GM23338 (cell line): ENCODE measurements at regions not wholly inside any gene's neighbourhood (a gene's known extent, or its start where the extent isn't known, plus 50 kb on each side); places are given as distances from the start of the nearest gene placed in this dataset.
A peak's percentile ranks its signal among the peaks of the same experiment; 100 is the strongest.

ENCODE experiments used
- ATAC-seq: fragments of 200-7000 bp; cut with Tn5 transposase; 3 replicates; pipeline ENCODE4 v1.9.1; 2020
- DNase-seq: peaks from one replicate; pipeline ENCODE4 v3.0.0-alpha.2; 2015; ENCODE audit warnings: low spot score
- H2AFZ ChIP-seq: fragments of 200-600 bp; sonication (generic); 2 replicates; pipeline ENCODE4 v1.8.0; 2016; ENCODE audit warnings: antibody characterized with exemption, mild to moderate bottlenecking, moderate library complexity
- H3F3A ChIP-seq: fragments of 200-600 bp; sonication (generic); replicated peaks from 2 replicates; pipeline ENCODE4 v1.8.0; 2017; ENCODE audit warnings: antibody characterized with exemption, mixed run types, low read depth
- H3K27ac ChIP-seq: fragments of 200-600 bp; sonication (generic); 2 replicates; pipeline ENCODE4 v1.6.1; 2016; ENCODE audit warnings: low read depth
- H3K27me3 ChIP-seq: fragments of 200-600 bp; sonication (generic); 2 replicates; pipeline ENCODE4 v1.8.0; 2016; ENCODE audit warnings: mild to moderate bottlenecking, mixed run types, moderate library complexity; ENCODE audit not compliant: insufficient read depth
- H3K36me3 ChIP-seq: fragments of 200-600 bp; sonication (generic); 2 replicates; pipeline ENCODE4 v1.8.0; 2016; ENCODE audit warnings: mild to moderate bottlenecking; ENCODE audit not compliant: insufficient read depth
- H3K4me1 ChIP-seq: fragments of 200-600 bp; sonication (generic); 2 replicates; pipeline ENCODE4 v1.8.0; 2016; ENCODE audit warnings: mild to moderate bottlenecking, moderate library complexity; ENCODE audit not compliant: insufficient read depth
- H3K4me2 ChIP-seq: fragments of 200-600 bp; sonication (generic); 2 replicates; pipeline ENCODE4 v1.7.1; 2017; ENCODE audit warnings: mixed run types
- H3K4me3 ChIP-seq: fragments of 200-600 bp; sonication (generic); 2 replicates; pipeline ENCODE4 v1.6.1; 2016; ENCODE audit warnings: mixed run types
- H3K79me2 ChIP-seq: fragments of 200-600 bp; sonication (generic); replicated peaks from 2 replicates; pipeline ENCODE4 v1.8.0; 2017; ENCODE audit warnings: mild to moderate bottlenecking; ENCODE audit not compliant: insufficient read depth
- H3K9me2 ChIP-seq: fragments of 200-600 bp; sonication (generic); 2 replicates; pipeline ENCODE4 v1.8.0; 2017; ENCODE audit not compliant: insufficient read depth
- H4K20me1 ChIP-seq: fragments of 200-600 bp; sonication (generic); replicated peaks from 2 replicates; pipeline ENCODE4 v1.8.0; 2017; ENCODE audit warnings: mild to moderate bottlenecking; ENCODE audit not compliant: insufficient read depth
- H3K27ac Mint-ChIP-seq: 2 replicates; pipeline ENCODE4 v1.8.0; 2020; ENCODE audit warnings: inconsistent platforms, mild to moderate bottlenecking, moderate library complexity, mixed read lengths
- H3K27me3 Mint-ChIP-seq: 3 replicates; pipeline ENCODE4 v1.8.0; 2022; ENCODE audit warnings: low read depth, mild to moderate bottlenecking, moderate library complexity, mixed read lengths, inconsistent platforms; ENCODE audit not compliant: insufficient read depth, poor library complexity
- H3K36me3 Mint-ChIP-seq: 3 replicates; pipeline ENCODE4 v1.8.0; 2021; ENCODE audit warnings: low read depth, mild to moderate bottlenecking, inconsistent platforms, moderate library complexity, mixed read lengths
- H3K4me1 Mint-ChIP-seq: 3 replicates; pipeline ENCODE4 v1.8.0; 2020; ENCODE audit warnings: mild to moderate bottlenecking, inconsistent platforms, mixed read lengths
- H3K4me3 Mint-ChIP-seq: 3 replicates; pipeline ENCODE4 v1.8.0; 2021; ENCODE audit warnings: moderate library complexity, mild to moderate bottlenecking, inconsistent platforms, mixed read lengths
- H3K9me3 Mint-ChIP-seq: 3 replicates; pipeline ENCODE4 v1.8.0; 2020; ENCODE audit warnings: moderate library complexity, mild to moderate bottlenecking, inconsistent platforms, mixed read lengths
- EZH2 ChIP-seq: fragments of 200-600 bp; sonication (generic); IDR thresholded peaks from one replicate; pipeline ENCODE4 v1.8.0; 2017; ENCODE audit warnings: antibody characterized with exemption, mild to moderate bottlenecking, low read depth; ENCODE audit not compliant: unreplicated experiment
- EZH2phosphoT487 ChIP-seq: fragments of 200-600 bp; sonication (generic); IDR thresholded peaks from one replicate; pipeline ENCODE4 v1.8.1; 2018; ENCODE audit warnings: antibody characterized with exemption; ENCODE audit not compliant: unreplicated experiment
- JUNB ChIP-seq: IDR thresholded peaks from one replicate; pipeline ENCODE4 v1.6.1; 2016; ENCODE audit warnings: antibody characterized with exemption; ENCODE audit not compliant: unreplicated experiment
- NANOG ChIP-seq: IDR thresholded peaks from 2 replicates; pipeline ENCODE4 v1.6.1; 2016; ENCODE audit warnings: antibody characterized with exemption, borderline replicate concordance
- POLR2AphosphoS5 ChIP-seq: IDR thresholded peaks from 2 replicates; pipeline ENCODE4 v1.6.1; 2016; ENCODE audit warnings: antibody characterized with exemption, low read depth
- STAT1 ChIP-seq: IDR thresholded peaks from one replicate; pipeline ENCODE4 v1.6.1; 2016; ENCODE audit warnings: antibody characterized with exemption; ENCODE audit not compliant: unreplicated experiment
- ZNF114 ChIP-seq: fragments of 250-450 bp; sonication (Bioruptor Pico); IDR thresholded peaks from 2 replicates; pipeline ENCODE4 v1.5.0; 2020; ENCODE audit warnings: mild to moderate bottlenecking, moderate library complexity
- TF ChIP-seq, protein P1 (sequence below): IDR thresholded peaks from one replicate; pipeline ENCODE4 v1.6.1; 2018; ENCODE audit warnings: antibody characterized with exemption; ENCODE audit not compliant: unreplicated experiment
- TF ChIP-seq, protein P2 (sequence below): fragments of 250-450 bp; sonication (Bioruptor Pico); IDR thresholded peaks from 2 replicates; pipeline ENCODE4 v1.5.0; 2020; ENCODE audit warnings: mild to moderate bottlenecking, moderate library complexity
- TF ChIP-seq, protein P3 (sequence below), 2 experiments: fragments of 200-600 bp in 1 of 2; sonication (generic) in 1 of 2; conservative IDR thresholded peaks; 2 replicates each; pipeline versions ENCODE4 v1.5.1 to v1.6.1; 2016 to 2017; ENCODE audit warnings: antibody characterized with exemption in 2 of 2, low read depth in 2 of 2, mild to moderate bottlenecking in 2 of 2, moderate library complexity in 1 of 2

DNA sequence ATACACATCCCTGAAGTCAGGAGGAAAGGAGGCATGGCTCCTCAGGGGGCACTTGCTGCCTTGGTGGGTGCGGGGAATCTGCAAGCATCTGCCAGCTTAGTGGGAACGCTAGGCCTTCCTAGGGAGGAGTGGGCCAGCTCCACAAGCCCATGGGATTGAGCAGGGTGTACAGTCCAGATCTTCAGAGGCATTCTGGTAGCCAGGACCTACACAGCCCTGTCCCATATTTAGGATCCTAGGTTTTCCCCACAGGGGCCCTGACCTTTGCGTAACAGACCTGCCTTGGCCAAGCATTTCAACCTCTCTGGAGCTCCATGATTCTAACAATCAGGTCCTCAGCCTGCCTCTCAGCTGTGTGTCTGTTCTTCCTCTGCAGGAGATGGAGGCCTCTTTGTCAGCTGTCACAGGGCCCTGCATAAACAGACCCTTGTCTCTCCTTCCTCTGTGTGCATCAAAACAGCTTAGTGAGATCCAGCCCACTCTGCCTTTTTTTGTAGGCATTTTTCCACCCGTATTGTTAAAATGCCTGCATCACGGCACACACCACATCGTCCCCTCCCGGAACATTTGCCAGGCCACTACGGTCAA is 140.2 kb upstream of the NDUFV2 start:
- Histone ChIP-seq H3K4me3 (no peak overlapping the region), H3K9me2 (peaks cover 3% of the 10 kb centered on the region; the same call in 1 of the 2 replicates), H2AFZ (peak overlapping the region; percentile 96), H3K79me2 (no peaks in the 10 kb centered on the region), H3K4me1 (peaks cover 21% of the 10 kb centered on the region), H3K27me3 (no peaks in the 10 kb centered on the region), H3K27ac (no peak overlapping the region), H4K20me1 (no peaks in the 10 kb centered on the region), H3K36me3 (no peaks in the 10 kb centered on the region), H3K4me2 (no peak overlapping the region), H3F3A (no peaks in the 10 kb centered on the region)
- H3K27me3 Mint-ChIP-seq = peaks cover 5% of the 10 kb centered on the region
- H3K4me3 Mint-ChIP-seq = no peak overlapping the region
- TF ChIP-seq, protein P1, sequence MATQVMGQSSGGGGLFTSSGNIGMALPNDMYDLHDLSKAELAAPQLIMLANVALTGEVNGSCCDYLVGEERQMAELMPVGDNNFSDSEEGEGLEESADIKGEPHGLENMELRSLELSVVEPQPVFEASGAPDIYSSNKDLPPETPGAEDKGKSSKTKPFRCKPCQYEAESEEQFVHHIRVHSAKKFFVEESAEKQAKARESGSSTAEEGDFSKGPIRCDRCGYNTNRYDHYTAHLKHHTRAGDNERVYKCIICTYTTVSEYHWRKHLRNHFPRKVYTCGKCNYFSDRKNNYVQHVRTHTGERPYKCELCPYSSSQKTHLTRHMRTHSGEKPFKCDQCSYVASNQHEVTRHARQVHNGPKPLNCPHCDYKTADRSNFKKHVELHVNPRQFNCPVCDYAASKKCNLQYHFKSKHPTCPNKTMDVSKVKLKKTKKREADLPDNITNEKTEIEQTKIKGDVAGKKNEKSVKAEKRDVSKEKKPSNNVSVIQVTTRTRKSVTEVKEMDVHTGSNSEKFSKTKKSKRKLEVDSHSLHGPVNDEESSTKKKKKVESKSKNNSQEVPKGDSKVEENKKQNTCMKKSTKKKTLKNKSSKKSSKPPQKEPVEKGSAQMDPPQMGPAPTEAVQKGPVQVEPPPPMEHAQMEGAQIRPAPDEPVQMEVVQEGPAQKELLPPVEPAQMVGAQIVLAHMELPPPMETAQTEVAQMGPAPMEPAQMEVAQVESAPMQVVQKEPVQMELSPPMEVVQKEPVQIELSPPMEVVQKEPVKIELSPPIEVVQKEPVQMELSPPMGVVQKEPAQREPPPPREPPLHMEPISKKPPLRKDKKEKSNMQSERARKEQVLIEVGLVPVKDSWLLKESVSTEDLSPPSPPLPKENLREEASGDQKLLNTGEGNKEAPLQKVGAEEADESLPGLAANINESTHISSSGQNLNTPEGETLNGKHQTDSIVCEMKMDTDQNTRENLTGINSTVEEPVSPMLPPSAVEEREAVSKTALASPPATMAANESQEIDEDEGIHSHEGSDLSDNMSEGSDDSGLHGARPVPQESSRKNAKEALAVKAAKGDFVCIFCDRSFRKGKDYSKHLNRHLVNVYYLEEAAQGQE = no peak
- TF ChIP-seq STAT1 (no peak), EZH2 (no peak), JUNB (no peak), EZH2phosphoT487 (no peak), ZNF114 (CRISPR knock-in tag) (no peak), POLR2AphosphoS5 (no peak), NANOG (no peak)
- TF ChIP-seq, protein P2, sequence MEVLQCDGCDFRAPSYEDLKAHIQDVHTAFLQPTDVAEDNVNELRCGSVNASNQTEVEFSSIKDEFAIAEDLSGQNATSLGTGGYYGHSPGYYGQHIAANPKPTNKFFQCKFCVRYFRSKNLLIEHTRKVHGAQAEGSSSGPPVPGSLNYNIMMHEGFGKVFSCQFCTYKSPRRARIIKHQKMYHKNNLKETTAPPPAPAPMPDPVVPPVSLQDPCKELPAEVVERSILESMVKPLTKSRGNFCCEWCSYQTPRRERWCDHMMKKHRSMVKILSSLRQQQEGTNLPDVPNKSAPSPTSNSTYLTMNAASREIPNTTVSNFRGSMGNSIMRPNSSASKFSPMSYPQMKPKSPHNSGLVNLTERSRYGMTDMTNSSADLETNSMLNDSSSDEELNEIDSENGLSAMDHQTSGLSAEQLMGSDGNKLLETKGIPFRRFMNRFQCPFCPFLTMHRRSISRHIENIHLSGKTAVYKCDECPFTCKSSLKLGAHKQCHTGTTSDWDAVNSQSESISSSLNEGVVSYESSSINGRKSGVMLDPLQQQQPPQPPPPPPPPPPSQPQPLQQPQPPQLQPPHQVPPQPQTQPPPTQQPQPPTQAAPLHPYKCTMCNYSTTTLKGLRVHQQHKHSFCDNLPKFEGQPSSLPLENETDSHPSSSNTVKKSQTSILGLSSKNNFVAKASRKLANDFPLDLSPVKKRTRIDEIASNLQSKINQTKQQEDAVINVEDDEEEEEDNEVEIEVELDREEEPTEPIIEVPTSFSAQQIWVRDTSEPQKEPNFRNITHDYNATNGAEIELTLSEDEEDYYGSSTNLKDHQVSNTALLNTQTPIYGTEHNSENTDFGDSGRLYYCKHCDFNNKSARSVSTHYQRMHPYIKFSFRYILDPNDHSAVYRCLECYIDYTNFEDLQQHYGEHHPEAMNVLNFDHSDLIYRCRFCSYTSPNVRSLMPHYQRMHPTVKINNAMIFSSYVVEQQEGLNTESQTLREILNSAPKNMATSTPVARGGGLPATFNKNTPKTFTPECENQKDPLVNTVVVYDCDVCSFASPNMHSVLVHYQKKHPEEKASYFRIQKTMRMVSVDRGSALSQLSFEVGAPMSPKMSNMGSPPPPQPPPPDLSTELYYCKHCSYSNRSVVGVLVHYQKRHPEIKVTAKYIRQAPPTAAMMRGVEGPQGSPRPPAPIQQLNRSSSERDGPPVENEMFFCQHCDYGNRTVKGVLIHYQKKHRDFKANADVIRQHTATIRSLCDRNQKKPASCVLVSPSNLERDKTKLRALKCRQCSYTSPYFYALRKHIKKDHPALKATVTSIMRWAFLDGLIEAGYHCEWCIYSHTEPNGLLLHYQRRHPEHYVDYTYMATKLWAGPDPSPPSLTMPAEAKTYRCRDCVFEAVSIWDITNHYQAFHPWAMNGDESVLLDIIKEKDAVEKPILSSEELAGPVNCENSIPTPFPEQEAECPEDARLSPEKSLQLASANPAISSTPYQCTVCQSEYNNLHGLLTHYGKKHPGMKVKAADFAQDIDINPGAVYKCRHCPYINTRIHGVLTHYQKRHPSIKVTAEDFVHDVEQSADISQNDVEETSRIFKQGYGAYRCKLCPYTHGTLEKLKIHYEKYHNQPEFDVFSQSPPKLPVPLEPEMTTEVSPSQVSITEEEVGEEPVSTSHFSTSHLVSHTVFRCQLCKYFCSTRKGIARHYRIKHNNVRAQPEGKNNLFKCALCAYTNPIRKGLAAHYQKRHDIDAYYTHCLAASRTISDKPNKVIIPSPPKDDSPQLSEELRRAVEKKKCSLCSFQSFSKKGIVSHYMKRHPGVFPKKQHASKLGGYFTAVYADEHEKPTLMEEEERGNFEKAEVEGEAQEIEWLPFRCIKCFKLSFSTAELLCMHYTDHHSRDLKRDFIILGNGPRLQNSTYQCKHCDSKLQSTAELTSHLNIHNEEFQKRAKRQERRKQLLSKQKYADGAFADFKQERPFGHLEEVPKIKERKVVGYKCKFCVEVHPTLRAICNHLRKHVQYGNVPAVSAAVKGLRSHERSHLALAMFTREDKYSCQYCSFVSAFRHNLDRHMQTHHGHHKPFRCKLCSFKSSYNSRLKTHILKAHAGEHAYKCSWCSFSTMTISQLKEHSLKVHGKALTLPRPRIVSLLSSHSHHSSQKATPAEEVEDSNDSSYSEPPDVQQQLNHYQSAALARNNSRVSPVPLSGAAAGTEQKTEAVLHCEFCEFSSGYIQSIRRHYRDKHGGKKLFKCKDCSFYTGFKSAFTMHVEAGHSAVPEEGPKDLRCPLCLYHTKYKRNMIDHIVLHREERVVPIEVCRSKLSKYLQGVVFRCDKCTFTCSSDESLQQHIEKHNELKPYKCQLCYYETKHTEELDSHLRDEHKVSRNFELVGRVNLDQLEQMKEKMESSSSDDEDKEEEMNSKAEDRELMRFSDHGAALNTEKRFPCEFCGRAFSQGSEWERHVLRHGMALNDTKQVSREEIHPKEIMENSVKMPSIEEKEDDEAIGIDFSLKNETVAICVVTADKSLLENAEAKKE = no peak
- TF ChIP-seq, protein P3, sequence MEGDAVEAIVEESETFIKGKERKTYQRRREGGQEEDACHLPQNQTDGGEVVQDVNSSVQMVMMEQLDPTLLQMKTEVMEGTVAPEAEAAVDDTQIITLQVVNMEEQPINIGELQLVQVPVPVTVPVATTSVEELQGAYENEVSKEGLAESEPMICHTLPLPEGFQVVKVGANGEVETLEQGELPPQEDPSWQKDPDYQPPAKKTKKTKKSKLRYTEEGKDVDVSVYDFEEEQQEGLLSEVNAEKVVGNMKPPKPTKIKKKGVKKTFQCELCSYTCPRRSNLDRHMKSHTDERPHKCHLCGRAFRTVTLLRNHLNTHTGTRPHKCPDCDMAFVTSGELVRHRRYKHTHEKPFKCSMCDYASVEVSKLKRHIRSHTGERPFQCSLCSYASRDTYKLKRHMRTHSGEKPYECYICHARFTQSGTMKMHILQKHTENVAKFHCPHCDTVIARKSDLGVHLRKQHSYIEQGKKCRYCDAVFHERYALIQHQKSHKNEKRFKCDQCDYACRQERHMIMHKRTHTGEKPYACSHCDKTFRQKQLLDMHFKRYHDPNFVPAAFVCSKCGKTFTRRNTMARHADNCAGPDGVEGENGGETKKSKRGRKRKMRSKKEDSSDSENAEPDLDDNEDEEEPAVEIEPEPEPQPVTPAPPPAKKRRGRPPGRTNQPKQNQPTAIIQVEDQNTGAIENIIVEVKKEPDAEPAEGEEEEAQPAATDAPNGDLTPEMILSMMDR (conservative IDR thresholded peaks at IDR 0.05; ENCODE audit: low read depth in 2 of 2) = no peak
- no peak overlapping the region for H3K27ac Mint-ChIP-seq
- H3K9me3 Mint-ChIP-seq = peaks cover 3% of the 10 kb centered on the region; the same call in 1 of the 3 replicates
- ATAC-seq (no peak), DNase-seq (no peak)
- H3K36me3 Mint-ChIP-seq = peaks cover 7% of the 10 kb centered on the region; the same call in 1 of the 3 replicates
- peaks cover 25% of the 10 kb centered on the region for H3K4me1 Mint-ChIP-seq
